ENCODE measurements at regions not wholly inside any gene's neighbourhood (a gene's known extent, or its start where the extent isn't known, plus 50 kb on each side); places are given as distances from the start of the nearest gene placed in this dataset.

DNA sequence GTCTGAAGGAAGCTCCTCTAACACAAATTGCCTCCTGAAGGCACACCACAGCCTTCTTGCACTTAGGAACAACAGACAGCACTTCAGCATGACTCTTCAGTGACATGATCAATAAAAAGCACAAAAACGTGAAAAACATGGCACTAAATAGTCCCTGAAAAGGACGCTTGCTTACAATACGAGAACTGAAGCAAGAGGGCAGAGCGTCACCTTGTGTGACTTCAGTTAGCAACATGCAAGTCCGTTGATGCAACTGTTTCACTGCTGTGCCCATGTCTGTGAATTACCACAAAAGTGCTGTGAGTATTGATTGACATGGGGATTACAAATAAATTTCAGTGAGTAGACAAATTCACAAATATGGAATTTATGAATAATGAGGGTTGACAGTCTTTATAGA, 219.9 kb upstream of the GAS1 start:
- TF ChIP-seq, protein P1, sequence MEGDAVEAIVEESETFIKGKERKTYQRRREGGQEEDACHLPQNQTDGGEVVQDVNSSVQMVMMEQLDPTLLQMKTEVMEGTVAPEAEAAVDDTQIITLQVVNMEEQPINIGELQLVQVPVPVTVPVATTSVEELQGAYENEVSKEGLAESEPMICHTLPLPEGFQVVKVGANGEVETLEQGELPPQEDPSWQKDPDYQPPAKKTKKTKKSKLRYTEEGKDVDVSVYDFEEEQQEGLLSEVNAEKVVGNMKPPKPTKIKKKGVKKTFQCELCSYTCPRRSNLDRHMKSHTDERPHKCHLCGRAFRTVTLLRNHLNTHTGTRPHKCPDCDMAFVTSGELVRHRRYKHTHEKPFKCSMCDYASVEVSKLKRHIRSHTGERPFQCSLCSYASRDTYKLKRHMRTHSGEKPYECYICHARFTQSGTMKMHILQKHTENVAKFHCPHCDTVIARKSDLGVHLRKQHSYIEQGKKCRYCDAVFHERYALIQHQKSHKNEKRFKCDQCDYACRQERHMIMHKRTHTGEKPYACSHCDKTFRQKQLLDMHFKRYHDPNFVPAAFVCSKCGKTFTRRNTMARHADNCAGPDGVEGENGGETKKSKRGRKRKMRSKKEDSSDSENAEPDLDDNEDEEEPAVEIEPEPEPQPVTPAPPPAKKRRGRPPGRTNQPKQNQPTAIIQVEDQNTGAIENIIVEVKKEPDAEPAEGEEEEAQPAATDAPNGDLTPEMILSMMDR (optimal IDR thresholded peaks at IDR 0.05 in 1 of 3, IDR thresholded peaks at IDR 0.05 in 1 of 3, conservative IDR thresholded peaks at IDR 0.05 in 1 of 3; ENCODE audit: extremely low read depth in 1 of 3, insufficient read depth in 2 of 3, low read length in 3 of 3) = no peak
- no peak for TF ChIP-seq EZH2 (IDR thresholded peaks at IDR 0.05; ENCODE audit: low read length)
